D721Med (cell line): ENCODE measurements at regions not wholly inside any gene's neighbourhood (a gene's known extent, or its start where the extent isn't known, plus 50 kb on each side); places are given as distances from the start of the nearest gene placed in this dataset.
"Not testable (repeated sequence)": the region's sequence is repeated elsewhere in the genome, so short reads cannot be mapped to it uniquely, and the experiment has no call there.

Experiments used
- DNase-seq: peaks from one replicate; pipeline ENCODE4 v3.0.0; 2011; ENCODE audit warnings: low spot score; ENCODE audit not compliant: insufficient read length
- FAIRE-seq: peaks from 2 replicates; lab custom pipeline; 2011; peaks lifted over from hg19 to GRCh38; lab: Jason Lieb, UNC
- CTCF ChIP-seq: IDR thresholded peaks from 2 replicates; pipeline ENCODE4 v1.5.1; 2012; ENCODE audit warnings: mild to moderate bottlenecking, control low read depth; ENCODE audit not compliant: insufficient read depth; ENCODE audit errors: missing control alignments

- no peak for TF ChIP-seq CTCF
- DNase-seq: no peak
- FAIRE-seq: no peak
Observed at GRCh38 chr17:69669441-69670178, 255.1 kb downstream of the MAP2K6 start.

- no peak for DNase-seq
- TF ChIP-seq CTCF: no peak
- no peak for FAIRE-seq
Observed at GRCh38 chr17:69672924-69673323, 258.4 kb downstream of the MAP2K6 start.

- FAIRE-seq (no peak), DNase-seq (no peak)
Observed at GRCh38 chr17:69677130-69677529, 262.6 kb downstream of the MAP2K6 start.

GRCh38 chr17:69678206-69678605 is 263.7 kb downstream of the MAP2K6 start:
- DNase-seq: no peak
- TF ChIP-seq CTCF: no peak
- no peak for FAIRE-seq

More at GRCh38 chr17:69677130-69677529, 262.6 kb downstream of the MAP2K6 start:
- TF ChIP-seq CTCF: peak; percentile 36

GRCh38 chr17:69679829-69680228 is 265.3 kb downstream of the MAP2K6 start:
- DNase-seq (no peak), FAIRE-seq (no peak)
- no peak for TF ChIP-seq CTCF

GRCh38 chr17:69684251-69684650 is 269.8 kb downstream of the MAP2K6 start:
- FAIRE-seq (no peak), DNase-seq (no peak)
- TF ChIP-seq CTCF: no peak

GRCh38 chr17:69685150-69685549 is 270.7 kb downstream of the MAP2K6 start:
- not testable (repeated sequence) for FAIRE-seq, DNase-seq
